Breast epithelium (tissue), 3 donors: ENCODE measurements at regions not wholly inside any gene's neighbourhood (a gene's known extent, or its start where the extent isn't known, plus 50 kb on each side); places are given as distances from the start of the nearest gene placed in this dataset.

ENCODE experiments used
- POLR2A ChIP-seq: fragments of 450-650 bp; IDR thresholded peaks from one replicate; pipeline ENCODE4 v1.6.1; 2016; ENCODE audit warnings: antibody characterized with exemption, mild to moderate bottlenecking, moderate library complexity
- TF ChIP-seq, protein P1 (sequence below), 3 donors: fragments of 450-650 bp; IDR thresholded peaks; one replicate each; pipeline ENCODE4 v1.5.1; 2016 to 2017; ENCODE audit warnings: antibody characterized with exemption in 3 of 3, mild to moderate bottlenecking in 3 of 3, moderate library complexity in 3 of 3

- TF ChIP-seq, protein P1, sequence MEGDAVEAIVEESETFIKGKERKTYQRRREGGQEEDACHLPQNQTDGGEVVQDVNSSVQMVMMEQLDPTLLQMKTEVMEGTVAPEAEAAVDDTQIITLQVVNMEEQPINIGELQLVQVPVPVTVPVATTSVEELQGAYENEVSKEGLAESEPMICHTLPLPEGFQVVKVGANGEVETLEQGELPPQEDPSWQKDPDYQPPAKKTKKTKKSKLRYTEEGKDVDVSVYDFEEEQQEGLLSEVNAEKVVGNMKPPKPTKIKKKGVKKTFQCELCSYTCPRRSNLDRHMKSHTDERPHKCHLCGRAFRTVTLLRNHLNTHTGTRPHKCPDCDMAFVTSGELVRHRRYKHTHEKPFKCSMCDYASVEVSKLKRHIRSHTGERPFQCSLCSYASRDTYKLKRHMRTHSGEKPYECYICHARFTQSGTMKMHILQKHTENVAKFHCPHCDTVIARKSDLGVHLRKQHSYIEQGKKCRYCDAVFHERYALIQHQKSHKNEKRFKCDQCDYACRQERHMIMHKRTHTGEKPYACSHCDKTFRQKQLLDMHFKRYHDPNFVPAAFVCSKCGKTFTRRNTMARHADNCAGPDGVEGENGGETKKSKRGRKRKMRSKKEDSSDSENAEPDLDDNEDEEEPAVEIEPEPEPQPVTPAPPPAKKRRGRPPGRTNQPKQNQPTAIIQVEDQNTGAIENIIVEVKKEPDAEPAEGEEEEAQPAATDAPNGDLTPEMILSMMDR (IDR thresholded peaks at IDR 0.05), result no peak
- TF ChIP-seq POLR2A, result no peak
Measured at GRCh38 chr5:8258801-8259200, 389.9 kb downstream of the MTRR start.
